ENCODE measurements at regions not wholly inside any gene's neighbourhood (a gene's known extent, or its start where the extent isn't known, plus 50 kb on each side); places are given as distances from the start of the nearest gene placed in this dataset.

GRCh38 chr2:20543469-20544152 is 96.7 kb downstream of the RHOB start:
- peaks cover 8% of the 10 kb centered on the region for H3K4me1 ChIP-seq (ENCODE audit: control insufficient read depth, insufficient read depth, low read length)
- no peak overlapping the region for H3K4me3 ChIP-seq (ENCODE audit: low read length)
- H3K27ac Mint-ChIP-seq, result no peak overlapping the region
- H3K27me3 Mint-ChIP-seq (ENCODE audit: low read depth in 2 of 2), result peaks cover 7 to 9% of the 10 kb centered on the region in 2 donors
- 69% methylated on average over 9 of the region's 9 CpGs for WGBS (ENCODE audit: insufficient coverage)
- H3K4me1 Mint-ChIP-seq, result peaks cover 5 to 12% of the 10 kb centered on the region in 2 donors
- no peak for TF ChIP-seq CTCF (IDR thresholded peaks at IDR 0.05)
- intact Hi-C loops (cut with micrococcal nuclease), result no loop called here
- no peaks in the 10 kb centered on the region for H3K27me3 ChIP-seq (ENCODE audit: control insufficient read depth, insufficient read depth, low read length)
- no peaks in the 10 kb centered on the region for H3K36me3 Mint-ChIP-seq
- no peak for ATAC-seq
- H3K4me3 Mint-ChIP-seq, result no peak overlapping the region
- H3K36me3 ChIP-seq (ENCODE audit: control insufficient read depth, insufficient read depth, low read length), result no peaks in the 10 kb centered on the region
- H3K27ac ChIP-seq (ENCODE audit: low read length), result no peak overlapping the region
- no peak for DNase-seq
- H3K9me3 Mint-ChIP-seq, result no peaks in the 10 kb centered on the region
- H3K9me3 ChIP-seq (ENCODE audit: control insufficient read depth, insufficient read depth, low read length), result no peaks in the 10 kb centered on the region

DNA sequence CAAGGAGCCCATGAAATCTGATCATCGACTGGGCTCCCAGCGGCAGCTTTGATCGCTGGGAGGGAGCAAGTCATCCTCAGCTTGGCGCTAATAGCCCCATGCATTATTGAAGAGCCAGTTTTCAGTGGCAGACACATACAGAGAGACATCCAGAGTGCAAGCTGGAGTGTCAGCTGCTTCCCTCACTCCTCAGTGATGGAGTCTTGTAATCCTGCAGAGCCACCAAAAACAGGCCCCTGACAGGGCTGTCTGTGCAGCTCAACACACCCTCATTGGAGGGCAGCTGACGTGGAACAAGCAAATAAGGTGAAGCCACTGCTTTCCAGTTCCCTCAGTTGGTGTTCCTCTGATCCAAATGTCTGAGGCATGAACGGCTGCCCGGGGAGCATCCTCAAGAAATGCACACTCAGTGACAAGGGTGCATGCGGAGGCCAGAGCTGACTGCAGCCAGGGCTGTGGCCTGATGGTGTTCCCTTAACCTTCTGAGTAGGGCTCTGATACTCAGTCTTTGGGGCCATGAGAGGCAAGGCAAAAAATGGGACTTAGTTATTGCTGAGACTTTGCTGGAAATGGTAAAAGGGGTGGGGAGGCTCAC is 97.4 kb downstream of the RHOB start:
- intact Hi-C loops (cut with micrococcal nuclease), result no loop called here
- H3K4me1 Mint-ChIP-seq, result peaks cover under 1 to 6% of the 10 kb centered on the region in 2 donors
- no peaks in the 10 kb centered on the region for H3K36me3 ChIP-seq (ENCODE audit: control insufficient read depth, insufficient read depth, low read length)
- peaks cover 2% of the 10 kb centered on the region for H3K4me1 ChIP-seq (ENCODE audit: control insufficient read depth, insufficient read depth, low read length)
- no peaks in the 10 kb centered on the region for H3K9me3 Mint-ChIP-seq
- TF ChIP-seq CTCF (IDR thresholded peaks at IDR 0.05), result no peak
- no peaks in the 10 kb centered on the region for H3K36me3 Mint-ChIP-seq
- no peak for DNase-seq
- no peak overlapping the region for H3K4me3 ChIP-seq (ENCODE audit: low read length)
- H3K4me3 Mint-ChIP-seq, result no peak overlapping the region
- no peaks in the 10 kb centered on the region for H3K27me3 ChIP-seq (ENCODE audit: control insufficient read depth, insufficient read depth, low read length)
- no peak for ATAC-seq
- peaks cover 7 to 9% of the 10 kb centered on the region in 2 donors for H3K27me3 Mint-ChIP-seq (ENCODE audit: low read depth in 2 of 2)
- H3K27ac Mint-ChIP-seq, result no peak overlapping the region
- 92% methylated on average over 8 of the region's 8 CpGs for WGBS (ENCODE audit: insufficient coverage)
- no peak overlapping the region for H3K27ac ChIP-seq (ENCODE audit: low read length)
- no peaks in the 10 kb centered on the region for H3K9me3 ChIP-seq (ENCODE audit: control insufficient read depth, insufficient read depth, low read length)

DNA sequence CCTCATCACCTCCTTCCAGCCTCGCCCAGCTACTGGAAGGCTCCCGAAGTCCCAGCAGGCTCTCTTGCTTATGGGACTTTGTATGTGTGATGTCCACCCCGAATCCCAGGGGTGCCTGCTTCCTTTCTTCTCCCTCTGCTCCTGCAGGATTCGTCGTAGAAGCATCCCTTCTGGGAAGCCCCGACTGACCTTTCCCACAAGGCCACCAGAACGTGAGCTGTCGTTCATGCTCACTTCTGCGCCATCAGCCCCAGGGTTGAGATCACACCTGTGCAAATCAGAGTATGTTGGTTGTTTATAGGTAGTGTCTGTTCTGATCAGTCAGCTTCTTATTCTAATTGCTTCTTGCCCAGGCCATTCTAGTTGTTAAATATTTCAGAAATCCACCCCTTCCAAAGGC is 101.8 kb downstream of the HS1BP3 start:
- Histone ChIP-seq H3K4me3 (ENCODE audit: low read length) (no peak overlapping the region), H3K9me3 (ENCODE audit: control insufficient read depth, insufficient read depth, low read length) (no peaks in the 10 kb centered on the region), H3K27me3 (ENCODE audit: control insufficient read depth, insufficient read depth, low read length) (no peaks in the 10 kb centered on the region), H3K4me1 (ENCODE audit: control insufficient read depth, insufficient read depth, low read length) (no peaks in the 10 kb centered on the region), H3K36me3 (ENCODE audit: control insufficient read depth, insufficient read depth, low read length) (no peaks in the 10 kb centered on the region), H3K27ac (ENCODE audit: low read length) (no peak overlapping the region)
- Mint-ChIP-seq H3K9me3 (no peaks in the 10 kb centered on the region), H3K36me3 (no peaks in the 10 kb centered on the region), H3K4me3 (no peak overlapping the region), H3K4me1 (peaks cover 5 to 9% of the 10 kb centered on the region in 2 donors), H3K27me3 (ENCODE audit: low read depth in 2 of 2) (peaks cover 0 to 4% of the 10 kb centered on the region in 2 donors), H3K27ac (no peak overlapping the region)
- intact Hi-C loops (cut with micrococcal nuclease), result no loop called here
- TF ChIP-seq CTCF (IDR thresholded peaks at IDR 0.05), result no peak
- 90% methylated on average over 8 of the region's 9 CpGs for WGBS (ENCODE audit: insufficient coverage)
- ATAC-seq (no peak), DNase-seq (no peak)
